GM23248 (cell line): ENCODE measurements at regions not wholly inside any gene's neighbourhood (a gene's known extent, or its start where the extent isn't known, plus 50 kb on each side); places are given as distances from the start of the nearest gene placed in this dataset.

ENCODE experiments used
- DNase-seq: peaks from one replicate; pipeline ENCODE4 v3.0.0-alpha.2; 2015
- H2AFZ ChIP-seq: fragments of 200-600 bp; sonication (generic); 2 replicates; pipeline ENCODE4 v1.6.1; 2016; ENCODE audit warnings: antibody characterized with exemption
- H3F3A ChIP-seq: fragments of 200-600 bp; sonication (generic); 2 replicates; pipeline ENCODE4 v1.6.1; 2016; ENCODE audit warnings: mild to moderate bottlenecking, antibody characterized with exemption, mixed run types; ENCODE audit not compliant: insufficient read depth
- H3K27ac ChIP-seq: fragments of 200-600 bp; sonication (generic); 2 replicates; pipeline ENCODE4 v1.5.1; 2016; ENCODE audit warnings: mild to moderate bottlenecking
- H3K27me3 ChIP-seq: fragments of 200-600 bp; sonication (generic); replicated peaks from 2 replicates; pipeline ENCODE4 v1.6.1; 2016; ENCODE audit warnings: mild to moderate bottlenecking; ENCODE audit not compliant: insufficient read depth
- H3K36me3 ChIP-seq: fragments of 200-600 bp; sonication (generic); 2 replicates; pipeline ENCODE4 v1.6.1; 2016; ENCODE audit warnings: low read depth, mild to moderate bottlenecking
- H3K4me1 ChIP-seq: fragments of 200-600 bp; sonication (generic); 2 replicates; pipeline ENCODE4 v1.6.1; 2016; ENCODE audit warnings: mild to moderate bottlenecking; ENCODE audit not compliant: insufficient read depth
- H3K4me2 ChIP-seq: fragments of 200-600 bp; sonication (generic); one replicate; pipeline ENCODE4 v1.6.1; 2016; ENCODE audit warnings: mild to moderate bottlenecking; ENCODE audit not compliant: unreplicated experiment
- H3K4me3 ChIP-seq: fragments of 200-600 bp; sonication (generic); 2 replicates; pipeline ENCODE4 v1.5.1; 2016; ENCODE audit warnings: mild to moderate bottlenecking
- H3K79me2 ChIP-seq: fragments of 200-600 bp; sonication (generic); 2 replicates; pipeline ENCODE4 v1.6.1; 2016; ENCODE audit warnings: mild to moderate bottlenecking; ENCODE audit not compliant: insufficient read depth
- H3K9ac ChIP-seq: fragments of 200-600 bp; sonication (generic); 2 replicates; pipeline ENCODE4 v1.6.1; 2016; ENCODE audit warnings: mild to moderate bottlenecking
- H3K9me2 ChIP-seq: fragments of 200-600 bp; sonication (generic); 2 replicates; pipeline ENCODE4 v1.6.1; 2016; ENCODE audit warnings: mixed run types, mild to moderate bottlenecking, moderate library complexity; ENCODE audit not compliant: insufficient read depth
- H3K9me3 ChIP-seq: fragments of 200-600 bp; sonication (generic); one replicate; pipeline ENCODE4 v1.6.1; 2017; ENCODE audit warnings: low read depth
- H4K20me1 ChIP-seq: fragments of 200-600 bp; sonication (generic); 2 replicates; pipeline ENCODE4 v1.6.0; 2016; ENCODE audit not compliant: insufficient read depth
- EZH2 ChIP-seq: fragments of 200-600 bp; sonication (generic); IDR thresholded peaks from 2 replicates; pipeline ENCODE4 v1.6.1; 2018; ENCODE audit warnings: antibody characterized with exemption, mild to moderate bottlenecking; ENCODE audit not compliant: insufficient read depth, poor library complexity, severe bottlenecking
- EZH2phosphoT487 ChIP-seq: fragments of 200-600 bp; sonication (generic); IDR thresholded peaks from 2 replicates; pipeline ENCODE4 v1.6.1; 2018; ENCODE audit warnings: antibody characterized with exemption, moderate library complexity, mild to moderate bottlenecking, low read depth; ENCODE audit not compliant: insufficient read depth
- WGBS, 2 experiments: methylation state at CpG; one replicate each; pipeline ENCODE4 v1.1.6; 2015 to 2017; ENCODE audit warnings: low lambda C conversion rate in 2 of 2, low coverage in 1 of 2; ENCODE audit errors: missing lambda C conversion rate in 2 of 2; 5-methylcytosine and 5-hydroxymethylcytosine counted together
- in situ Hi-C: fragments of 300-500 bp; cut with MboI; formaldehyde crosslinking; loops from 2 replicates; pipeline ENCODE4 v1.15.0; 2020

- Histone ChIP-seq H3K79me2 (no peaks in the 10 kb centered on the region), H3K9ac (no peak overlapping the region), H4K20me1 (no peaks in the 10 kb centered on the region), H3K9me3 (no peaks in the 10 kb centered on the region), H3K27me3 (peaks cover 23% of the 10 kb centered on the region), H3K4me2 (no peak overlapping the region), H3K4me1 (no peaks in the 10 kb centered on the region), H3K4me3 (no peak overlapping the region), H3K9me2 (no peaks in the 10 kb centered on the region), H2AFZ (no peak overlapping the region), H3K36me3 (no peaks in the 10 kb centered on the region), H3F3A (no peaks in the 10 kb centered on the region), H3K27ac (no peak overlapping the region)
- TF ChIP-seq EZH2phosphoT487 (no peak), EZH2 (no peak)
- WGBS, 2 experiments: 21 to 24% methylated on average over 3 of the region's 3 CpGs
- in situ Hi-C loops: no loop called here
- no peak for DNase-seq
These were observed 78.8 kb upstream of the TDRD3 start for GRCh38 chr13:60318186-60318585.

- Histone ChIP-seq H2AFZ (no peak overlapping the region), H3K27me3 (peaks cover 12% of the 10 kb centered on the region), H3F3A (no peaks in the 10 kb centered on the region), H3K9me2 (no peaks in the 10 kb centered on the region), H3K4me3 (no peak overlapping the region), H3K27ac (no peak overlapping the region), H4K20me1 (no peaks in the 10 kb centered on the region), H3K4me1 (no peaks in the 10 kb centered on the region), H3K9me3 (no peaks in the 10 kb centered on the region), H3K36me3 (no peaks in the 10 kb centered on the region), H3K79me2 (no peaks in the 10 kb centered on the region), H3K4me2 (no peak overlapping the region), H3K9ac (no peak overlapping the region)
- DNase-seq: no peak
- WGBS, 2 experiments: 13 to 15% methylated on average over 2 of the region's 2 CpGs
- in situ Hi-C loops: no loop called here
- TF ChIP-seq EZH2: no peak
- TF ChIP-seq EZH2phosphoT487: no peak
These were observed 72.9 kb upstream of the TDRD3 start for GRCh38 chr13:60324131-60324530.

GRCh38 chr13:60326273-60326672 is 70.7 kb upstream of the TDRD3 start:
- no peaks in the 10 kb centered on the region for H3K36me3 ChIP-seq
- H3K27ac ChIP-seq: no peak overlapping the region
- in situ Hi-C loops: no loop called here
- no peak for DNase-seq
- H4K20me1 ChIP-seq: no peaks in the 10 kb centered on the region
- no peak overlapping the region for H3K4me3 ChIP-seq
- H3K4me1 ChIP-seq: no peaks in the 10 kb centered on the region
- no peak overlapping the region for H2AFZ ChIP-seq
- TF ChIP-seq EZH2 (no peak), EZH2phosphoT487 (no peak)
- H3K79me2 ChIP-seq: no peaks in the 10 kb centered on the region
- no peaks in the 10 kb centered on the region for H3K27me3 ChIP-seq
- WGBS, 2 experiments: 57 to 60% methylated on average over 3 of the region's 3 CpGs
- no peak overlapping the region for H3K4me2 ChIP-seq
- H3K9ac ChIP-seq: no peak overlapping the region
- no peaks in the 10 kb centered on the region for H3K9me2 ChIP-seq
- no peaks in the 10 kb centered on the region for H3K9me3 ChIP-seq
- H3F3A ChIP-seq: no peaks in the 10 kb centered on the region

- H3K79me2 ChIP-seq: no peaks in the 10 kb centered on the region
- peak overlapping the region; percentile 32 for H2AFZ ChIP-seq
- in situ Hi-C loops: no loop called here
- no peaks in the 10 kb centered on the region for H3K9me2 ChIP-seq
- no peaks in the 10 kb centered on the region for H3F3A ChIP-seq
- H3K4me3 ChIP-seq: no peak overlapping the region
- H3K4me2 ChIP-seq: no peak overlapping the region
- H3K9ac ChIP-seq: no peak overlapping the region
- TF ChIP-seq EZH2phosphoT487 (no peak), EZH2 (no peak)
- H3K27me3 ChIP-seq: 0 out of 2 replicates have a peak, but pooled peaks cover 5% of the 10 kb centered on the region
- no peaks in the 10 kb centered on the region for H3K9me3 ChIP-seq
- H3K36me3 ChIP-seq: no peaks in the 10 kb centered on the region
- DNase-seq: no peak
- no peaks in the 10 kb centered on the region for H3K4me1 ChIP-seq
- H3K27ac ChIP-seq: no peak overlapping the region
- 11 to 15% methylated on average over 4 of the region's 4 CpGs for WGBS, 2 experiments
- H4K20me1 ChIP-seq: no peaks in the 10 kb centered on the region
These were observed 69.5 kb upstream of the TDRD3 start for GRCh38 chr13:60327511-60327910.

- in situ Hi-C loops: no loop called here
- no peak overlapping the region for H3K27ac ChIP-seq
These were observed 68.9 kb upstream of the TDRD3 start for GRCh38 chr13:60328073-60328472.

More at GRCh38 chr13:60328073-60328472, 68.9 kb upstream of the TDRD3 start:
- H4K20me1 ChIP-seq: no peaks in the 10 kb centered on the region
- no peaks in the 10 kb centered on the region for H3K36me3 ChIP-seq
- TF ChIP-seq EZH2phosphoT487 (no peak), EZH2 (no peak)
- no peaks in the 10 kb centered on the region for H3K9me3 ChIP-seq
- 0 out of 2 replicates have a peak, but pooled peaks cover 10% of the 10 kb centered on the region for H3K27me3 ChIP-seq
- no peak for DNase-seq
- 0 out of 2 replicates have a peak overlapping the region, but pooled peaks have one; percentile 32 for H2AFZ ChIP-seq
- H3F3A ChIP-seq: no peaks in the 10 kb centered on the region
- no peak overlapping the region for H3K9ac ChIP-seq
- no peak overlapping the region for H3K4me2 ChIP-seq
- no peaks in the 10 kb centered on the region for H3K79me2 ChIP-seq
- H3K4me3 ChIP-seq: no peak overlapping the region
- WGBS, 2 experiments: 31 to 40% methylated on average over 2 of the region's 2 CpGs
- H3K4me1 ChIP-seq: no peaks in the 10 kb centered on the region
- H3K9me2 ChIP-seq: no peaks in the 10 kb centered on the region
